Endothelial cell of umbilical vein (primary cell): ENCODE measurements at regions not wholly inside any gene's neighbourhood (a gene's known extent, or its start where the extent isn't known, plus 50 kb on each side); places are given as distances from the start of the nearest gene placed in this dataset.

Experiments used
- BruUV-seq: library from RNA; stranded (reverse); fragments of 400-500 nt; replicated peaks from 2 replicates; lab custom pipeline; 2021; lab: Mats Ljungman, UMichigan
- CTCF ChIA-PET: fragments of 300-600, 350-600 bp; sonication (Branson Sonifier 250); formaldehyde crosslinking; loops from one replicate; lab custom pipeline; 2021; ENCODE audit warnings: antibody characterized with exemption, inconsistent platforms; lab: Charles Lee
- POLR2A ChIA-PET: fragments of 300-600, 350-600 bp; sonication (Branson Sonifier 250); formaldehyde crosslinking; loops from one replicate; lab custom pipeline; 2021; ENCODE audit warnings: antibody characterized with exemption, inconsistent platforms; lab: Charles Lee
- DNase-seq: peaks from one replicate; pipeline ENCODE4 v3.0.0-alpha.2; 2011; ENCODE audit warnings: low read depth, low spot score
- FAIRE-seq: peaks from 2 replicates; lab custom pipeline; 2011; peaks lifted over from hg19 to GRCh38; lab: Jason Lieb, UNC
- H2AFZ ChIP-seq: 2 replicates; pipeline ENCODE4 v1.6.0; 2012; ENCODE audit warnings: low read depth, low read length, control low read depth, inconsistent platforms
- H3K27ac ChIP-seq: 2 replicates; pipeline ENCODE4 v1.5.1; 2011; ENCODE audit warnings: low read depth, mild to moderate bottlenecking, control low read depth, low read length, moderate library complexity; ENCODE audit not compliant: insufficient read depth
- H3K27me3 ChIP-seq, 2 experiments: 2 replicates each; pipeline versions ENCODE4 v1.6.0 to v1.6.1; 2011; ENCODE audit warnings: low read length in 2 of 2, mixed read lengths in 1 of 2; ENCODE audit not compliant: control insufficient read depth in 2 of 2, insufficient read depth in 2 of 2
- H3K36me3 ChIP-seq, 2 experiments: 2 replicates in 1 of 2; 3 replicates in 1 of 2; pipeline ENCODE4 v1.5.1; 2011; ENCODE audit warnings: low read length in 2 of 2, mild to moderate bottlenecking in 1 of 2, moderate library complexity in 1 of 2; ENCODE audit not compliant: control insufficient read depth in 2 of 2, insufficient read depth in 2 of 2; ENCODE audit errors: extremely low read depth in 1 of 2
- H3K4me1 ChIP-seq: 3 replicates; pipeline ENCODE4 v1.5.1; 2011; ENCODE audit warnings: mild to moderate bottlenecking, low read length; ENCODE audit not compliant: control insufficient read depth, insufficient read depth; ENCODE audit errors: extremely low read depth
- H3K4me2 ChIP-seq: 2 replicates; pipeline ENCODE4 v1.6.1; 2011; ENCODE audit warnings: low read length, control low read depth, mixed read lengths; ENCODE audit not compliant: insufficient read depth
- H3K4me3 ChIP-seq, 3 experiments: fragments of 200-600 bp in 1 of 3; sonication (generic), shearing (Covaris generic) in 1 of 3; replicated peaks in 1 of 3; 2 replicates each; pipeline ENCODE4 v1.5.1; 2011 to 2016; ENCODE audit warnings: control low read depth in 3 of 3, low read length in 3 of 3, mild to moderate bottlenecking in 2 of 3, inconsistent platforms in 1 of 3, low read depth in 1 of 3, moderate library complexity in 1 of 3; ENCODE audit not compliant: insufficient read depth in 1 of 3
- H3K79me2 ChIP-seq: 2 replicates; pipeline ENCODE4 v1.6.0; 2012; ENCODE audit warnings: low read length, inconsistent platforms; ENCODE audit not compliant: control insufficient read depth, insufficient read depth
- H3K9ac ChIP-seq: replicated peaks from 2 replicates; pipeline ENCODE3; 2011; ENCODE audit warnings: low read length, control low read depth; ENCODE audit not compliant: insufficient read depth; ENCODE audit errors: extremely low read depth
- H3K9me1 ChIP-seq: replicated peaks from 3 replicates; pipeline ENCODE4 v1.6.0; 2011; ENCODE audit warnings: mild to moderate bottlenecking, low read length; ENCODE audit not compliant: control insufficient read depth, insufficient read depth; ENCODE audit errors: extremely low read depth
- H3K9me3 ChIP-seq: replicated peaks from 2 replicates; pipeline ENCODE4 v1.5.1; 2012; ENCODE audit warnings: low read length, inconsistent platforms; ENCODE audit not compliant: control insufficient read depth, insufficient read depth
- H4K20me1 ChIP-seq: replicated peaks from 2 replicates; pipeline ENCODE3; 2011; ENCODE audit warnings: mild to moderate bottlenecking, low read length; ENCODE audit not compliant: control insufficient read depth, insufficient read depth; ENCODE audit errors: extremely low read depth
- EZH2 ChIP-seq: IDR thresholded peaks from 2 replicates; pipeline ENCODE4 v1.6.1; 2012; ENCODE audit warnings: borderline replicate concordance, low read depth, mild to moderate bottlenecking, moderate library complexity, low read length, inconsistent platforms; ENCODE audit not compliant: severe bottlenecking
- MYC ChIP-seq: IDR thresholded peaks from one replicate; pipeline ENCODE4 v1.6.1; 2011; ENCODE audit warnings: mild to moderate bottlenecking, low read depth, low read length
- POLR2A ChIP-seq: IDR thresholded peaks from 2 replicates; pipeline ENCODE4 v1.6.1; 2012; ENCODE audit warnings: low read depth, mild to moderate bottlenecking, control low read depth, low read length
- dilution Hi-C: fragments of 300-500 bp; cut with MboI; formaldehyde crosslinking; loops from one replicate; pipeline ENCODE4 v1.15.0; 2019; ENCODE audit warnings: low sequenced_read_pairs; ENCODE audit not compliant: extremely low pct_ligation_motif_present
- intact Hi-C: fragments of 100-400 bp; cut with micrococcal nuclease; formaldehyde crosslinking; loops from one replicate; pipeline ENCODE4 v1.10.0; 2022
- TF ChIP-seq, protein P1 (sequence below), 2 donors: IDR thresholded peaks; 1 replicate in 1 of 2; 2 replicates in 1 of 2; pipeline ENCODE4 v1.5.1; 2011; ENCODE audit warnings: low read length in 2 of 2, mild to moderate bottlenecking in 2 of 2, moderate library complexity in 2 of 2, control low read depth in 1 of 2, inconsistent platforms in 1 of 2, low read depth in 1 of 2; ENCODE audit not compliant: insufficient read depth in 1 of 2; ENCODE audit errors: extremely low read depth in 1 of 2

DNA sequence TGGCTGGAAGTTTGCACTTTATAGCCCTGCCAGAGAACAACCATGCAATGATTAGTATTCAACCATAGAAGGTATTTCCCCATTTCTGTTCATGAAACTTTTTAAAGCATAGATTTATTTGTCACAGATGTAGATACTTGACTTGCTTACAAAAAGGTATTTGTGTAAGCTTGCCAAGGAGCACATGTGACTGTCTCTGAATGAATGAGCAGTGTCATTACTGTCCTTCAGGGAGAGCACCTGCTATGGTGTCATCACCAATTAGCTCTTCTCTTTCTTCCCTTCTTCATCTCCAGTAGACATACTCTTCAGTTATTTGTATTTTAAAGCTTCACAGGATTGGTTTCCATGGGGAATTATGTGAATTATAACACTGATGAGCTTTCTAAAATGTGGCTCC lies 1064.7 kb upstream of the GRIA3 start:
- H3K4me3 ChIP-seq: no peak overlapping the region
- no peak overlapping the region for H3K9ac ChIP-seq
- POLR2A ChIA-PET: no interaction called here
- no peak overlapping the region for H3K27ac ChIP-seq
- dilution Hi-C loops: no loop called here
- intact Hi-C loops: no loop called here
- no peaks in the 10 kb centered on the region for H3K36me3 ChIP-seq
- no peaks in the 10 kb centered on the region for H3K4me1 ChIP-seq
- H3K4me2 ChIP-seq: no peak overlapping the region
- no peak for TF ChIP-seq EZH2
- TF ChIP-seq, protein P1, sequence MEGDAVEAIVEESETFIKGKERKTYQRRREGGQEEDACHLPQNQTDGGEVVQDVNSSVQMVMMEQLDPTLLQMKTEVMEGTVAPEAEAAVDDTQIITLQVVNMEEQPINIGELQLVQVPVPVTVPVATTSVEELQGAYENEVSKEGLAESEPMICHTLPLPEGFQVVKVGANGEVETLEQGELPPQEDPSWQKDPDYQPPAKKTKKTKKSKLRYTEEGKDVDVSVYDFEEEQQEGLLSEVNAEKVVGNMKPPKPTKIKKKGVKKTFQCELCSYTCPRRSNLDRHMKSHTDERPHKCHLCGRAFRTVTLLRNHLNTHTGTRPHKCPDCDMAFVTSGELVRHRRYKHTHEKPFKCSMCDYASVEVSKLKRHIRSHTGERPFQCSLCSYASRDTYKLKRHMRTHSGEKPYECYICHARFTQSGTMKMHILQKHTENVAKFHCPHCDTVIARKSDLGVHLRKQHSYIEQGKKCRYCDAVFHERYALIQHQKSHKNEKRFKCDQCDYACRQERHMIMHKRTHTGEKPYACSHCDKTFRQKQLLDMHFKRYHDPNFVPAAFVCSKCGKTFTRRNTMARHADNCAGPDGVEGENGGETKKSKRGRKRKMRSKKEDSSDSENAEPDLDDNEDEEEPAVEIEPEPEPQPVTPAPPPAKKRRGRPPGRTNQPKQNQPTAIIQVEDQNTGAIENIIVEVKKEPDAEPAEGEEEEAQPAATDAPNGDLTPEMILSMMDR (IDR thresholded peaks at IDR 0.05; ENCODE audit: extremely low read depth in 1 of 2, insufficient read depth in 1 of 2, low read depth in 1 of 2, low read length in 2 of 2): no peak
- no peak for TF ChIP-seq MYC
- FAIRE-seq (no peak), DNase-seq (no peak)
- no peaks in the 10 kb centered on the region for H3K79me2 ChIP-seq
- H2AFZ ChIP-seq: no peak overlapping the region
- CTCF ChIA-PET: no interaction called here
- no peaks in the 10 kb centered on the region for H4K20me1 ChIP-seq
- no peaks in the 10 kb centered on the region for H3K27me3 ChIP-seq
- no TSS peak for BruUV-seq
- no peaks in the 10 kb centered on the region for H3K9me1 ChIP-seq
- no peaks in the 10 kb centered on the region for H3K9me3 ChIP-seq

GRCh38 chrX:122122274-122122673 lies 1061.8 kb upstream of the GRIA3 start:
- H3K4me3 ChIP-seq: no peak overlapping the region
- H3K27ac ChIP-seq: no peak overlapping the region
- no peak for FAIRE-seq
- H3K79me2 ChIP-seq: no peaks in the 10 kb centered on the region
- H4K20me1 ChIP-seq: no peaks in the 10 kb centered on the region
- POLR2A ChIA-PET: no interaction called here
- no peak overlapping the region for H3K9ac ChIP-seq
- H3K9me3 ChIP-seq: no peaks in the 10 kb centered on the region
- no peaks in the 10 kb centered on the region for H3K4me1 ChIP-seq
- CTCF ChIA-PET: no interaction called here
- no peak overlapping the region for H2AFZ ChIP-seq
- no peak for DNase-seq
- no TSS peak for BruUV-seq
- TF ChIP-seq EZH2 (no peak), POLR2A (no peak)
- H3K9me1 ChIP-seq: no peaks in the 10 kb centered on the region
- no peak overlapping the region for H3K4me2 ChIP-seq
- intact Hi-C loops: no loop called here
- H3K27me3 ChIP-seq: no peaks in the 10 kb centered on the region
- dilution Hi-C loops: no loop called here
- no peaks in the 10 kb centered on the region for H3K36me3 ChIP-seq
